Subcutaneous abdominal adipose tissue (tissue), 5 donors: ENCODE measurements at regions not wholly inside any gene's neighbourhood (a gene's known extent, or its start where the extent isn't known, plus 50 kb on each side); places are given as distances from the start of the nearest gene placed in this dataset.

ENCODE experiments used
- H3K27ac ChIP-seq: one replicate; pipeline ENCODE4 v1.7.0; 2013; ENCODE audit warnings: low read depth, mild to moderate bottlenecking, inconsistent platforms, low read length, moderate library complexity
- H3K27me3 ChIP-seq, 5 donors: one replicate each; pipeline ENCODE4 v1.7.0; 2013; ENCODE audit warnings: low read length in 5 of 5, inconsistent platforms in 1 of 5; ENCODE audit not compliant: control insufficient read depth in 5 of 5, insufficient read depth in 4 of 5
- H3K36me3 ChIP-seq, 5 donors: one replicate each; pipeline ENCODE4 v1.7.0; 2013; ENCODE audit warnings: low read length in 5 of 5; ENCODE audit not compliant: control insufficient read depth in 5 of 5, insufficient read depth in 5 of 5
- H3K4me1 ChIP-seq, 5 donors: one replicate each; pipeline ENCODE4 v1.7.0; 2013; ENCODE audit warnings: low read length in 5 of 5, mild to moderate bottlenecking in 3 of 5, moderate library complexity in 1 of 5; ENCODE audit not compliant: control insufficient read depth in 5 of 5, insufficient read depth in 5 of 5
- H3K4me3 ChIP-seq, 5 donors: one replicate each; pipeline ENCODE4 v1.7.0; 2013; ENCODE audit warnings: low read length in 5 of 5, low read depth in 1 of 5
- H3K9ac ChIP-seq, 5 donors: one replicate each; pipeline ENCODE4 v1.7.0; 2013; ENCODE audit warnings: low read length in 5 of 5, mild to moderate bottlenecking in 4 of 5, moderate library complexity in 3 of 5
- H3K9me3 ChIP-seq, 5 donors: one replicate each; pipeline ENCODE4 v1.7.0; 2013; ENCODE audit warnings: low read length in 5 of 5; ENCODE audit not compliant: control insufficient read depth in 5 of 5
- donor health status: healthy.
- donor health status: healthy.
- donor health status: healthy.
- donor health status: healthy.
- donor health status: healthy.

DNA sequence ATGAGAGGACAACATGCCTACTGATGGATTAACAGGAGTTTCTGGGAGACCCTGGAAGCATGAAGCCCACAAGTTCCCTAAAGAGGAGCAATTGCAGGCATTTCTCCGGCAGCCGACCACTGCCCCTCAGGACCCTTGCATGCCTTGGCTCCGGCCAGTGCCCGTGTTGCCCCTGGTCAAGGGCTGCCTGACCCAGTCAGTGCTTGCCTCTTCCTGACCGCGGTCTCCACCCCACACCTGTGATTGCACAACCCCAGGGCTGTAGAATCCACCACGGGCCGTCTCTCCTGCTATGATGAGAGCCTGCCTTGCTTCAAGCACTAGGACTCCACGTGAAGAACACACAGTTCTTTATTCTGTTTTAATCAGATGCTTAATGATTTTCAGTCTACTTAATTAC lies 127.5 kb downstream of the GLI2 start:
- H3K9me3 ChIP-seq, result no peaks in the 10 kb centered on the region
- no peak overlapping the region for H3K9ac ChIP-seq
- H3K27me3 ChIP-seq, result peaks cover 0 to 24% (median 22%) of the 10 kb centered on the region in 5 donors
- no peak overlapping the region for H3K27ac ChIP-seq
- H3K4me3 ChIP-seq, result no peak overlapping the region
- no peaks in the 10 kb centered on the region for H3K36me3 ChIP-seq
- H3K4me1 ChIP-seq, result peaks cover 3 to 29% (median 26%) of the 10 kb centered on the region in 5 donors

DNA sequence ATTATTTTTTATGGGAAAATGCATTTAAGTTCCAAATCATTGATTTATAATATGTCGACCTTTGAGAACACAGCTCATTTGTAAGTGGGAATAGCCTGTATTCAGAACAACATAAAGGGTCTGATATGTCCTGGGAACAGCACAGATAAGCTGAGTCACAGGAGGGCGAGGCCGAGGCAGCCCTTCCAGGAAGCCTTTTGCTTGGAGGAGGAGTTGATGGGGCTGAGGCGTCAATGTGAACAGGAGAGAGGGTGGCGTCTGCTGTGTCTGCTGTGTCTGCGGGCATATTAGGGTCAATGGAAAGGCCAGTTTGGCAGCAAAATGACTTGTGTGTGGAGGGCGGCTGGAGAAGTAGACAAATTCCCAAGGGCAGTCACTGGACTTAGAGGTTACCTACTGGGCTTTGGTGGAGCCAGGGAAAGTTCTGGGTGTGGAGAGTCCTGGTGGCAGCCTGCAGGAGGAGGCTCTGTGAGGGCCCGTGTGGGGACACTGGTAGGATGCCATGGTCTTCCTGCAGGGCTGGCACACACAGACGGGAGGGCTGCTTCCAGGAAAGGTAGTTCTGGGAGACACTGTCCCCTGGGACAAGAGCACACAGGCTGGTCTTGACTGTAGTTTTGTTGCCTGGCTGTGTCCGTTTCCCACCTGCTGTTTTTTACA lies 128.1 kb downstream of the GLI2 start:
- no peak overlapping the region for H3K27ac ChIP-seq
- peaks cover 0 to 28% (median 22%) of the 10 kb centered on the region in 5 donors for H3K27me3 ChIP-seq
- H3K4me1 ChIP-seq, result peaks cover 3 to 29% (median 26%) of the 10 kb centered on the region in 5 donors
- no peaks in the 10 kb centered on the region for H3K36me3 ChIP-seq
- no peak overlapping the region for H3K9ac ChIP-seq
- no peaks in the 10 kb centered on the region for H3K9me3 ChIP-seq
- H3K4me3 ChIP-seq, result no peak overlapping the region

- H3K4me1 ChIP-seq, result peaks cover 3 to 28% (median 24%) of the 10 kb centered on the region in 5 donors
- H3K27me3 ChIP-seq, result peaks cover 0 to 32% (median 22%) of the 10 kb centered on the region in 5 donors
- H3K9ac ChIP-seq, result no peak overlapping the region
- H3K9me3 ChIP-seq, result no peaks in the 10 kb centered on the region
- H3K4me3 ChIP-seq, result no peak overlapping the region
- no peaks in the 10 kb centered on the region for H3K36me3 ChIP-seq
- no peak overlapping the region for H3K27ac ChIP-seq
Measured at GRCh38 chr2:120864981-120865380, 129.3 kb downstream of the GLI2 start.

DNA sequence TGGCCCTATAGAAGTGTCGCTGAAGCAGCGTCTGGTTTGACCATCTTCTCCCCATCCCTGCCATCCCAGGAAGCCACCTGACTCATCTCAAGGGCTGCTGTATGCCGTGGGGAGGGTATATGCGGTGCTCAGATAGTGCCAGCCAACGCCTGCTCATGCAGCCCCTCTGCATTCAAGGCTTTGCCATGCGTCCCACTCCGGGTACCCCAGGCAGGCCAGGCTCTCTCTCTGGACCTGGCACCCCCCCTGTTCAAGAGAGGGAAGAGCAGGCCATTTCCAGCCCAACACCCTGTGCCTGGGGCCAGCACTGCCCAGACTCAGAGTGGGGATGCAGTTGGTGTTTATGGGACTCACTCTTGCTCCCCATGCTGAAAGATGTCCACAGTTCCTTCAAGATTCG lies 130.0 kb downstream of the GLI2 start:
- Histone ChIP-seq H3K27ac (no peak overlapping the region), H3K4me1 (peaks cover 3 to 28% (median 24%) of the 10 kb centered on the region in 5 donors), H3K36me3 (no peaks in the 10 kb centered on the region), H3K9me3 (no peaks in the 10 kb centered on the region), H3K4me3 (no peak overlapping the region), H3K27me3 (peaks cover 0 to 32% (median 22%) of the 10 kb centered on the region in 5 donors), H3K9ac (no peak overlapping the region)

GRCh38 chr2:120866071-120866470 lies 130.4 kb downstream of the GLI2 start:
- Histone ChIP-seq H3K27me3 (peaks cover 0 to 32% (median 22%) of the 10 kb centered on the region in 5 donors), H3K9me3 (no peaks in the 10 kb centered on the region), H3K9ac (no peak overlapping the region), H3K4me1 (peaks cover 3 to 28% (median 24%) of the 10 kb centered on the region in 5 donors), H3K4me3 (no peak overlapping the region), H3K27ac (no peak overlapping the region), H3K36me3 (no peaks in the 10 kb centered on the region)

DNA sequence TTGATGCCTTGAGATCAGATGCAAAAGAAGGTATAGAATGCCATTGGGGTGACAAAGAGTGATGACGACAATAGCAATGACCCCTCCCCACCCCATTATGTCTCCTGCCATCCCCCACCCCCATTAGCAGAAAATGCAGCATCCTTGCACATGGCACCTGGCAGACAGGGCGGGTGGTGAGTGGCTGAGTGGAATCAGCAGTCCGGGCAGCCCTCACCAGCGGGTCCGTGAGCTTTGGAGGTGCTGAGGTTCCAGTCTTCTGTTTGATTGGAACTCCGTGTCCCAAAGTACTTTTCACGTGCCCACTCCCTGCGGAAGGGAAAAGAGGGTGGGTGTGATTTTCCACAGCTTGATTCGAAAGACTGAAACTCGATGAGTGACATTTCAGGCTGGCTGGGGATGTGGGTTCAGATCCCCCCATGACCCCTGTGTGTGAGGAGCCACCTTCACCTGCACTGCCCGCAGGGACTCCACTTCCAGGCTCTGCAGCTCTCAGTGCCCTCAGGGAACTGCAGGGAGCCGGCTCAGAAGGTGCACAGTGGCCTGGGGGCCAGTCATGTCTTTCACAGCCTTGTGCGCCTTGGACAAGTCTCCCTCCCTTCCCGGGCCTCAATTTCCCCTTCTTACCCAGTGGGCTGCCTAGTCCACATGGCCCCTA lies 130.9 kb downstream of the GLI2 start:
- H3K4me1 ChIP-seq, result peaks cover 3 to 28% (median 24%) of the 10 kb centered on the region in 5 donors
- H3K36me3 ChIP-seq, result no peaks in the 10 kb centered on the region
- H3K9me3 ChIP-seq, result no peaks in the 10 kb centered on the region
- H3K27ac ChIP-seq, result no peak overlapping the region
- peak overlapping the region in 2 of 5 donors; percentile 54 to 68 for H3K4me3 ChIP-seq
- H3K9ac ChIP-seq, result peak overlapping the region in 1 of 5 donors; percentile 16
- H3K27me3 ChIP-seq, result peaks cover 0 to 34% (median 19%) of the 10 kb centered on the region in 5 donors

DNA sequence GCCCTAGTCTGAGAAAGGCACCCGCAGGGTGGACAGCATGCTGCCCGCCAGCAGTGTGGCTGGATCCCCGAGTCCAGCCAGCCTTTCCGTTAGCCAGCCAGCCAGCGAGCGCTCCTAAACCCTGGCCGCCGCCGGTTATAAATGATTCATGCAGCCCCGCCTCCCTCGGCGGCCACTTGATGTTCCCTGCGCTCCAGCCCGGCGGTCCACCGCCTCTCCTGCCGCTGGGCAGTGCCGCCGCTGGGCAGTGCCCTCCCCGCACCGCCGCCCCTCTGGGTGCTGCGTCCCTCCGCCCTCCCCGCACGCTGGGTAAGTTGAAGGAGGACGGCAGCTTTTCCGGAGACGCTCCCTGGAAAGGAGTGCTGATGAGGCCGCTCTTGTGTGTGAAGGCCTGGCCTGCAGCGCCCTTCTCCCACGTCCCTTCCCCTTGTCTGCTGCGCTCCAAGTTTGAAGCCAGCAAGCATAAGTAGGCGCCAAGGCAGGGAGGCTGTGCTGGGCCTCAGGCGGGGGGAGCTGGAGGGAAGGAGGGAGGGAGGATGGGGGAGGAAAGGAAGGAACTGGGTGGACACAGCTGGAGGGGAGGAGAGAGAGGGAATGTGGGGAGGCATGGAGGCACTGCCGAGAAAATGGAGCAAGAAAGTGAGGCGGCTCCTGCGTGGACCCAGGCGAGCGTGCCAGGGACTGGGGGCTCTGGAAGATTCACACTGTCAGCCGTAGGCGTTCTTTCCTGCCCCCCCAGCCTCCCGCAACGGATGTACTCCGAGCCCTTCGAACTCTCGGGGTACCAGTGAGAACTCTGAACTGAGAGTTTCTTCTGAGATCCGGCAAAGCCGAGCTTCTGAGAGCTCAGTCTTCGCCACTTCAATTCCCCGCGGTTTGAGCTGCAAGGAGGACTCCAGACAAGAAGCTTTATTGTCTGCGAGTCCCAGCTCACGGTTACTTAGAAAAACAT lies 131.9 kb downstream of the GLI2 start:
- Histone ChIP-seq H3K4me1 (peaks cover 3 to 28% (median 24%) of the 10 kb centered on the region in 5 donors), H3K27ac (peak overlapping the region; percentile 7), H3K9ac (peak overlapping the region in 3 of 5 donors; percentile 18 to 50 (median 34)), H3K9me3 (no peaks in the 10 kb centered on the region), H3K36me3 (no peaks in the 10 kb centered on the region), H3K4me3 (peak overlapping the region; percentile 49 to 68 (median 51)), H3K27me3 (peaks cover 0 to 34% (median 19%) of the 10 kb centered on the region in 5 donors)

- Histone ChIP-seq H3K27ac (peak overlapping the region; percentile 7), H3K27me3 (peaks cover 0 to 34% (median 19%) of the 10 kb centered on the region in 5 donors), H3K36me3 (no peaks in the 10 kb centered on the region), H3K4me1 (peaks cover 3 to 24% (median 23%) of the 10 kb centered on the region in 5 donors), H3K4me3 (peak overlapping the region in 3 of 5 donors; percentile 49 to 68 (median 51)), H3K9ac (no peak overlapping the region), H3K9me3 (no peaks in the 10 kb centered on the region)
Measured at GRCh38 chr2:120868366-120868765, 132.7 kb downstream of the GLI2 start.

DNA sequence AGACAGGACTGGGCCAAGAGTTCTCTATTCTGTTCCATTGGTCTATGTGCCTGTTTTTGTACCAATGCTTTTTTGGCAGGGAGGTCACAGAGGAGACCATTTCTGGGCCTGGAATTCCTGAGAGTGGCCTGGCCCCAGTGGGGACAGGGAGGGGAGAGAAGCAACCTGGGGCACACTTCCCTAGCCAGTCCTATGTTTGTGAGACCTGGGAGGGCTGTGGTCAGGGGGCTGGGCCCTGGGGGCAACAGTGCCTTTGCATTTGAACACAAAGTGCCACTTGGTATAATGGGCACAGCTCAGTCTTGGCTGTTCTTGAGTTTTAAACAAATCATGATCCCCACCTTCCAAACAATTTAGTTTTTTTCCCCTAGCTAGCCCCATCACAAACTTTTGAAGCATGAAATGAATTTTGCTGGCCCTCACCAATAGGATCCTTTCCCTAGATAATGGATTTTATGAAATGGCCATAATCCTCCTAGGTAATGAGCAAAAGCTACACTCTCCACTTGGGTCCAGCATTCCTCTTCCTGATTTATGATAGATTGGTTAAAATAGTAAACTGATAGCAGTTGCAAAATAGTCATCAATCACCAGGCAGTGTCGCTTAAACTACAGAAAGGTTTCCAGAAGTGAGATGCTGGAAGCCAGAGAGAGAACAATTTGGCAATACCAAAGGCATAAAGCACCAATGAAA lies 133.5 kb downstream of the GLI2 start:
- H3K9ac ChIP-seq, result no peak overlapping the region
- no peak overlapping the region for H3K27ac ChIP-seq
- no peaks in the 10 kb centered on the region for H3K9me3 ChIP-seq
- H3K27me3 ChIP-seq, result peaks cover 0 to 38% (median 15%) of the 10 kb centered on the region in 5 donors
- H3K4me3 ChIP-seq, result no peak overlapping the region
- H3K36me3 ChIP-seq, result no peaks in the 10 kb centered on the region
- peaks cover 3 to 22% (median 21%) of the 10 kb centered on the region in 5 donors for H3K4me1 ChIP-seq
